IMR-90 (cell line): ENCODE measurements at regions not wholly inside any gene's neighbourhood (a gene's known extent, or its start where the extent isn't known, plus 50 kb on each side); places are given as distances from the start of the nearest gene placed in this dataset.

Experiments used
- BHLHE40 ChIP-seq: fragments of 150-350 bp; IDR thresholded peaks from 2 replicates; pipeline ENCODE4 v1.6.1; 2016; ENCODE audit warnings: mild to moderate bottlenecking, low read depth, low read length
- CEBPB ChIP-seq: IDR thresholded peaks from 2 replicates; pipeline ENCODE4 v1.6.1; 2012; ENCODE audit warnings: low read depth, low read length, improper control_type of control experiment
- CHD1 ChIP-seq: IDR thresholded peaks from 2 replicates; pipeline ENCODE4 v1.6.1; 2012; ENCODE audit warnings: low read depth, low read length, improper control_type of control experiment
- CTCF ChIP-seq: conservative IDR thresholded peaks from 2 replicates; pipeline ENCODE4 v1.5.1; 2012; ENCODE audit warnings: mild to moderate bottlenecking, low read depth, low read length, improper control_type of control experiment
- ELK1 ChIP-seq: fragments of 150-350 bp; IDR thresholded peaks from 2 replicates; pipeline ENCODE4 v1.6.1; 2016; ENCODE audit warnings: low read depth, mild to moderate bottlenecking, low read length, moderate library complexity, borderline replicate concordance
- FOS ChIP-seq: fragments of 150-350 bp; IDR thresholded peaks from 2 replicates; pipeline ENCODE4 v1.6.1; 2016; ENCODE audit warnings: low read depth, low read length
- MAFK ChIP-seq: IDR thresholded peaks from 2 replicates; pipeline ENCODE4 v1.6.1; 2012; ENCODE audit warnings: low read depth, low read length, improper control_type of control experiment
- NFE2L2 ChIP-seq: fragments of 150-350 bp; IDR thresholded peaks from 2 replicates; pipeline ENCODE4 v1.6.1; 2016; ENCODE audit warnings: low read depth, mild to moderate bottlenecking, low read length
- POLR2A ChIP-seq: IDR thresholded peaks from 2 replicates; pipeline ENCODE4 v1.6.1; 2012; ENCODE audit warnings: mild to moderate bottlenecking, low read depth, low read length
- RAD21 ChIP-seq: IDR thresholded peaks from 2 replicates; pipeline ENCODE4 v1.6.1; 2012; ENCODE audit warnings: low read length, improper control_type of control experiment
- RFX5 ChIP-seq: IDR thresholded peaks from 2 replicates; pipeline ENCODE4 v1.8.0; 2012; ENCODE audit warnings: low read depth, mild to moderate bottlenecking, low read length, moderate library complexity
- SMC3 ChIP-seq: fragments of 150-350 bp; IDR thresholded peaks from 2 replicates; pipeline ENCODE4 v1.6.1; 2016; ENCODE audit warnings: low read depth, mild to moderate bottlenecking, antibody characterized with exemption, low read length, moderate library complexity

DNA sequence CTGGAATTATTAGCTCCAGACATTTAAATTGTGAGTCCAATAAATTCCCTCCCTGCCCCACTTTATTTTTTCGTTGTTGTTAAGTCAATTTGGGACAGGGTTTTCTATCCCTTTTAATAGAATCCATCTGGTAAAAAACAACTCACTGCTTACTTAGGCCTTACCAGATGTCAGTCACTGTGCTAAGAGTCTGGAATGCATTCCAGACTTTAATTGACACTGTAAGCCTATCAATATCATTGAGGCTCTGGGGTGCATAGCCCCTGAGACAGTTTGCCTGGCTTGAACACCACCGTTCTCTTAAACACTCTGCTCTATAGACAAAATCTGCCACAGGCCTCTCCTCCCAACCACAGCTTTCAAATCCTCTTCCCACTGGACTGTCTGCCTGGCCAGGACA, 175.9 kb downstream of the NSG2 start:
- TF ChIP-seq POLR2A (no peak), CTCF (no peak), BHLHE40 (no peak), ELK1 (no peak), FOS (no peak), SMC3 (no peak), CEBPB (no peak), RAD21 (no peak), MAFK (no peak), RFX5 (no peak), CHD1 (no peak), NFE2L2 (no peak)
